ENCODE measurements at regions not wholly inside any gene's neighbourhood (a gene's known extent, or its start where the extent isn't known, plus 50 kb on each side); places are given as distances from the start of the nearest gene placed in this dataset.

DNA sequence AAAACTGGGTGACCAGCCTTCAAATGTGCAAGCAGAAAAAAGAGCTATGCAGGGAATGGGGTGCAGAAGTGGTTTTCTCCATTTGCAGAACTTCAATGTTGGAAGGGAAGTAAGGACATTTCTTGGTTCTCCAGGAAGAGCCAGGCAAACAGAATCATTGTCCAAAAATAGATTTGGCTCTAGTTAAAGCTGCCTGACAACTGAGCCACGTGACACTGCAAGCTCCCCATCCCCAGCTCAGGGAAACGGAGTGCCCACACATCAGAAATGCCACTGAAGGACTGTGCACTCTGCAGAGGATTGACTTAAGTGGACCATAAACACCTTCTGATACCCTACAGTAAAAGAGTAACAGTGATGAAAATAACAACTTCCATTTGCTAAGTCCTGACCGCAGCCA is 195.6 kb upstream of the NSMCE3 start:
- Histone ChIP-seq H3K9me3 (ENCODE audit: control insufficient read depth in 2 of 2, low read length in 2 of 2) (no peaks in the 10 kb centered on the region), H3K4me1 (ENCODE audit: control insufficient read depth, insufficient read depth, low read length, poor library complexity, severe bottlenecking) (no peaks in the 10 kb centered on the region), H3K27ac (ENCODE audit: insufficient read depth, low read length, poor library complexity, severe bottlenecking) (no peak overlapping the region), H3K4me3 (ENCODE audit: low read depth, low read length) (no peak overlapping the region), H3K27me3 (ENCODE audit: control insufficient read depth, insufficient read depth, low read length) (no peaks in the 10 kb centered on the region), H3K36me3 (ENCODE audit: control insufficient read depth, insufficient read depth, low read length) (no peaks in the 10 kb centered on the region)
- Mint-ChIP-seq H3K27me3 (no peaks in the 10 kb centered on the region), H3K4me3 (no peak overlapping the region), H3K4me1 (no peaks in the 10 kb centered on the region), H3K36me3 (no peaks in the 10 kb centered on the region), H3K27ac (no peak overlapping the region), H3K9me3 (no peaks in the 10 kb centered on the region)
- no peak for DNase-seq
- no peak for ATAC-seq (ENCODE audit: low read depth in 2 of 2)

DNA sequence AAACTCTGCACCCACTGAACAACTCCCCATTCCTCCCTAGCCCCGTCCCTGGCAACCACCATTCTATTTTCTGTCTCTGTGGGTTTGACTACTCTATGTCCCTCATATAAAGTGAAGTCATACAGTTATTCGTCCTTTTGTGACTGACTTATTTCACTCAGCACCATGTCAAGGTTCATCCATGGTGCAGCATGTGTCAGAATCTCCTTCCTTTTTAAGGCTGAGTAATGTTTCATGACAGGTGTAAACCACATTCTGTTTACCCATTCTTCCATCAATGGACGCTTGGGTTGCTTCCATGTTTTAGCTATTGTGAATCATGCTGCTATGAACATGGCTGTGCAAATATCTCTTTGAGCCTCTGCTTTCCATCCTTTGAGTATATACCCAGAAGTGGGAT is 192.3 kb upstream of the NSMCE3 start:
- no peaks in the 10 kb centered on the region for H3K36me3 ChIP-seq (ENCODE audit: control insufficient read depth, insufficient read depth, low read length)
- no peaks in the 10 kb centered on the region for H3K4me1 ChIP-seq (ENCODE audit: control insufficient read depth, insufficient read depth, low read length, poor library complexity, severe bottlenecking)
- no peaks in the 10 kb centered on the region for H3K4me1 Mint-ChIP-seq
- no peaks in the 10 kb centered on the region for H3K9me3 ChIP-seq (ENCODE audit: control insufficient read depth in 2 of 2, low read length in 2 of 2)
- H3K27ac Mint-ChIP-seq: no peak overlapping the region
- H3K36me3 Mint-ChIP-seq: no peaks in the 10 kb centered on the region
- H3K27me3 Mint-ChIP-seq: no peaks in the 10 kb centered on the region
- no peaks in the 10 kb centered on the region for H3K9me3 Mint-ChIP-seq
- no peak overlapping the region for H3K27ac ChIP-seq (ENCODE audit: insufficient read depth, low read length, poor library complexity, severe bottlenecking)
- H3K4me3 Mint-ChIP-seq: no peak overlapping the region
- DNase-seq (no peak), ATAC-seq (ENCODE audit: low read depth in 2 of 2) (no peak)
- no peak overlapping the region for H3K4me3 ChIP-seq (ENCODE audit: low read depth, low read length)
- H3K27me3 ChIP-seq (ENCODE audit: control insufficient read depth, insufficient read depth, low read length): no peaks in the 10 kb centered on the region

DNA sequence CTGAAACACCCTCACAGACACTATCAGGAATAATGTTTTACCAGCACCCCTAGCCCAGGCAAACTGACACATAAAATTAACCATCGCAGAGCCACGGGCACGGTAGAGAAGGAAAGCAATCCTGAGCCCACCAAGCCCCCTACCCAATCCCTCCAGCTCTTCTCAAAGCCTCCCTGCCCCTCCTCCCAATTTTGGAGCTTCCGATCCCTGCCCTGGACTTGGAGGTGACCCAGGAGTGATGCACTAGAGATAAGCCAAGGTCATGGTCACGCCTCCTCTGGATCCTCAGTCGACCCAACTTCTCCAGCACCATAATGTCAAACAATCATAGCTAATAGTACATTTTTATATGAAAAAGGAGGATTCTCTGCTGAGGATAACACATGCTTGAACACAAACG is 188.7 kb upstream of the NSMCE3 start:
- Mint-ChIP-seq H3K9me3 (no peaks in the 10 kb centered on the region), H3K27ac (no peak overlapping the region), H3K36me3 (no peaks in the 10 kb centered on the region), H3K4me1 (peaks cover 0 to 8% (median under 1%) of the 10 kb centered on the region in 4 donors), H3K4me3 (no peak overlapping the region), H3K27me3 (no peaks in the 10 kb centered on the region)
- H3K9me3 ChIP-seq (ENCODE audit: control insufficient read depth in 2 of 2, low read length in 2 of 2): no peaks in the 10 kb centered on the region
- DNase-seq (no peak), ATAC-seq (ENCODE audit: low read depth in 2 of 2) (no peak)
- no peaks in the 10 kb centered on the region for H3K36me3 ChIP-seq (ENCODE audit: control insufficient read depth, insufficient read depth, low read length)
- H3K27me3 ChIP-seq (ENCODE audit: control insufficient read depth, insufficient read depth, low read length): no peaks in the 10 kb centered on the region
- no peaks in the 10 kb centered on the region for H3K4me1 ChIP-seq (ENCODE audit: control insufficient read depth, insufficient read depth, low read length, poor library complexity, severe bottlenecking)
- no peak overlapping the region for H3K4me3 ChIP-seq (ENCODE audit: low read depth, low read length)
- no peak overlapping the region for H3K27ac ChIP-seq (ENCODE audit: insufficient read depth, low read length, poor library complexity, severe bottlenecking)

- Mint-ChIP-seq H3K36me3 (no peaks in the 10 kb centered on the region), H3K27ac (no peak overlapping the region), H3K9me3 (no peaks in the 10 kb centered on the region), H3K4me3 (no peak overlapping the region), H3K27me3 (no peaks in the 10 kb centered on the region), H3K4me1 (peaks cover 0 to 14% (median 5%) of the 10 kb centered on the region in 4 donors)
- Histone ChIP-seq H3K4me3 (ENCODE audit: low read depth, low read length) (no peak overlapping the region), H3K27me3 (ENCODE audit: control insufficient read depth, insufficient read depth, low read length) (no peaks in the 10 kb centered on the region), H3K4me1 (ENCODE audit: control insufficient read depth, insufficient read depth, low read length, poor library complexity, severe bottlenecking) (no peaks in the 10 kb centered on the region), H3K36me3 (ENCODE audit: control insufficient read depth, insufficient read depth, low read length) (no peaks in the 10 kb centered on the region), H3K27ac (ENCODE audit: insufficient read depth, low read length, poor library complexity, severe bottlenecking) (no peak overlapping the region), H3K9me3 (ENCODE audit: control insufficient read depth in 2 of 2, low read length in 2 of 2) (no peaks in the 10 kb centered on the region)
- DNase-seq (no peak), ATAC-seq (ENCODE audit: low read depth in 2 of 2) (no peak)
These were observed 188.1 kb upstream of the NSMCE3 start for GRCh38 chr15:29457729-29458128.

DNA sequence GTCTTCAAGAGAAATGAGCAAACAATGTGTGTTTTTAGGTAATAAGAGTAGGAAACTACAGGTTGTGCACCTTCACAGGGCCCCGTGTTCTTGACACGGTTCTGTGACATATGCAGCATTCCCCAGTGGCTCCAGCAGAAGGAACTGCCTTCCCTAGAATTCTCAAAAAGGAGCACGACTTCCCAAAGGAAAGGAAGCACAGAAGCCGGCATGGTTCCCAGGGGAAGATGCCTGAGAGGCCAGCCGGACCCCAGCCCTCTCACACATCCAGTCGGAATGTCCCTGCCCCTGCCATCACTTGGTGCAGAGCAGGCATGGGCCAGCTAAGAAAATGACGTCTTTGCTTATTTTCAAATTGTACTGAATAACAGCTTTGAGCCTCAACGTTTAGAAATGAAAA is 187.3 kb upstream of the NSMCE3 start:
- no peaks in the 10 kb centered on the region for H3K27me3 ChIP-seq (ENCODE audit: control insufficient read depth, insufficient read depth, low read length)
- ATAC-seq (ENCODE audit: low read depth in 2 of 2) (no peak), DNase-seq (no peak)
- no peaks in the 10 kb centered on the region for H3K9me3 Mint-ChIP-seq
- H3K27ac Mint-ChIP-seq: no peak overlapping the region
- peaks cover 0 to 20% (median 6%) of the 10 kb centered on the region in 4 donors for H3K4me1 Mint-ChIP-seq
- no peak overlapping the region for H3K27ac ChIP-seq (ENCODE audit: insufficient read depth, low read length, poor library complexity, severe bottlenecking)
- H3K4me3 Mint-ChIP-seq: no peak overlapping the region
- no peaks in the 10 kb centered on the region for H3K36me3 Mint-ChIP-seq
- H3K9me3 ChIP-seq (ENCODE audit: control insufficient read depth in 2 of 2, low read length in 2 of 2): no peaks in the 10 kb centered on the region
- no peaks in the 10 kb centered on the region for H3K36me3 ChIP-seq (ENCODE audit: control insufficient read depth, insufficient read depth, low read length)
- H3K4me3 ChIP-seq (ENCODE audit: low read depth, low read length): no peak overlapping the region
- H3K27me3 Mint-ChIP-seq: no peaks in the 10 kb centered on the region
- H3K4me1 ChIP-seq (ENCODE audit: control insufficient read depth, insufficient read depth, low read length, poor library complexity, severe bottlenecking): no peaks in the 10 kb centered on the region

- Mint-ChIP-seq H3K27me3 (no peaks in the 10 kb centered on the region), H3K36me3 (no peaks in the 10 kb centered on the region), H3K4me3 (no peak overlapping the region), H3K27ac (no peak overlapping the region), H3K4me1 (peaks cover 0 to 21% (median 6%) of the 10 kb centered on the region in 4 donors), H3K9me3 (no peaks in the 10 kb centered on the region)
- no peak overlapping the region for H3K4me3 ChIP-seq (ENCODE audit: low read depth, low read length)
- H3K27me3 ChIP-seq (ENCODE audit: control insufficient read depth, insufficient read depth, low read length): no peaks in the 10 kb centered on the region
- H3K4me1 ChIP-seq (ENCODE audit: control insufficient read depth, insufficient read depth, low read length, poor library complexity, severe bottlenecking): no peaks in the 10 kb centered on the region
- H3K36me3 ChIP-seq (ENCODE audit: control insufficient read depth, insufficient read depth, low read length): no peaks in the 10 kb centered on the region
- no peak for ATAC-seq (ENCODE audit: low read depth in 2 of 2)
- no peaks in the 10 kb centered on the region for H3K9me3 ChIP-seq (ENCODE audit: control insufficient read depth in 2 of 2, low read length in 2 of 2)
- DNase-seq: no peak
- H3K27ac ChIP-seq (ENCODE audit: insufficient read depth, low read length, poor library complexity, severe bottlenecking): no peak overlapping the region
These were observed 186.6 kb upstream of the NSMCE3 start for GRCh38 chr15:29456255-29456654.

DNA sequence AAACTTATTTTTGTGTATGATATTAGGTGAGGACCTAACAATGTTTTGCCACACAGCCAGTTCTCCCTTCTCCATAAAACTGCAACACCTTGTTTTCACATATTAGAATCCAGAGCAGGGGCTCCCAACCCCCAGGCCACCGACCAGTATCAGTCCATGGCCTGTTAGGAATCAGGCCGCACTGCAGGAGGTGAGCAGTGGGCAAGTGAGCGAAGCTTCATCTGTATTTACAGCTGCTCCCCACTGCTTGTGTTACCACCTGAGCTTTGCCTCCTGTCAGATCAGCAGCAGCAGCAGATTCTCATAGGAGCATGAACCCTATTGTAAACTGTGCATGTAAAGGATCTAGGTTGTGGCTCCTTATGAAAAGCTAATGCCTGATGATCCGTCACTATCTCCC is 185.9 kb upstream of the NSMCE3 start:
- Histone ChIP-seq H3K27me3 (ENCODE audit: control insufficient read depth, insufficient read depth, low read length) (no peaks in the 10 kb centered on the region), H3K9me3 (ENCODE audit: control insufficient read depth in 2 of 2, low read length in 2 of 2) (no peaks in the 10 kb centered on the region), H3K36me3 (ENCODE audit: control insufficient read depth, insufficient read depth, low read length) (no peaks in the 10 kb centered on the region), H3K27ac (ENCODE audit: insufficient read depth, low read length, poor library complexity, severe bottlenecking) (no peak overlapping the region), H3K4me1 (ENCODE audit: control insufficient read depth, insufficient read depth, low read length, poor library complexity, severe bottlenecking) (no peaks in the 10 kb centered on the region), H3K4me3 (ENCODE audit: low read depth, low read length) (no peak overlapping the region)
- Mint-ChIP-seq H3K27me3 (no peaks in the 10 kb centered on the region), H3K4me3 (no peak overlapping the region), H3K9me3 (no peaks in the 10 kb centered on the region), H3K4me1 (peaks cover 0 to 21% (median 6%) of the 10 kb centered on the region in 4 donors), H3K27ac (no peak overlapping the region), H3K36me3 (no peaks in the 10 kb centered on the region)
- DNase-seq (no peak), ATAC-seq (ENCODE audit: low read depth in 2 of 2) (no peak)

DNA sequence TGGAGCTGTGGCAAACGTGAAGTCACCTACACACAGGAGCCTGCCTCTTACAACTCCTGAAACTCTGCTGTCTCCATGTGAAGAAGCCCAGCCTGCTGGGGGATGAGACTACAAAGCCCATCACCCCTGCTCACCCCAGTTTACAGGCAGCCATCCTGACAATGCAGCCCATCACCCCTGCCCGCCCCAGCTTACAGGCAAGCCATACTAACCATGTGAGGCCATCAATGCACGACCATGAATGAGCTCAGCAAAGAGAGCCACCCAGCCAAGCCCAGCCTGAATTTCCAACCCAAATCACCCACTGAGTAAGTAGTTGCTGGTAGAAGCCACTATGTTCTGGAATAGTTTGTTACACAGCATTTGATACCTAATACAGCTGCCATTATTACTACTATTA is 185.4 kb upstream of the NSMCE3 start:
- H3K27ac Mint-ChIP-seq: no peak overlapping the region
- DNase-seq (no peak), ATAC-seq (ENCODE audit: low read depth in 2 of 2) (no peak)
- H3K27me3 ChIP-seq (ENCODE audit: control insufficient read depth, insufficient read depth, low read length): no peaks in the 10 kb centered on the region
- no peak overlapping the region for H3K27ac ChIP-seq (ENCODE audit: insufficient read depth, low read length, poor library complexity, severe bottlenecking)
- H3K4me3 Mint-ChIP-seq: no peak overlapping the region
- no peaks in the 10 kb centered on the region for H3K9me3 ChIP-seq (ENCODE audit: control insufficient read depth in 2 of 2, low read length in 2 of 2)
- H3K27me3 Mint-ChIP-seq: no peaks in the 10 kb centered on the region
- H3K36me3 ChIP-seq (ENCODE audit: control insufficient read depth, insufficient read depth, low read length): no peaks in the 10 kb centered on the region
- H3K4me3 ChIP-seq (ENCODE audit: low read depth, low read length): no peak overlapping the region
- H3K9me3 Mint-ChIP-seq: no peaks in the 10 kb centered on the region
- peaks cover 0 to 21% (median 6%) of the 10 kb centered on the region in 4 donors for H3K4me1 Mint-ChIP-seq
- H3K4me1 ChIP-seq (ENCODE audit: control insufficient read depth, insufficient read depth, low read length, poor library complexity, severe bottlenecking): no peaks in the 10 kb centered on the region
- H3K36me3 Mint-ChIP-seq: no peaks in the 10 kb centered on the region
